ENCODE measurements at regions not wholly inside any gene's neighbourhood (a gene's known extent, or its start where the extent isn't known, plus 50 kb on each side); places are given as distances from the start of the nearest gene placed in this dataset.

DNA sequence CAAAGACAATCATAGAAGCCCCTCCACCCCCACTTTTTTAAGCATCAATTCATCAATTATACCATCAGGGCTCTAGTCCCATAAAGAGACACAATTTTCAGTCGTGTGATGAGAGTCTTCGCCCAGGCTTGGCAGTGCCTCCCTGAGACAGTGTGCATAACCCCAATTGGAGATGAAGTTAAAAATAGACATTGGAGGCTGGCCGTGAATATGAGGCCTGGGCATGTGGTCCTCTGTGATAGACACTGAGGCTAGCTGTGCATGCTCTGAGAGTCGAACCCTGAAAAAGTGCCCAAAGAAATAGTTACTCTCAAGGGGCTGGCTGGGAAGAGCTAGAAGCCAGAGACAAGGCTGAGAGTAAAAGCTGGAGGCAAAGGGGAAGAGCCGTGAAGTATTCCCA, 248.6 kb upstream of the NR4A3 start:
- Histone ChIP-seq H3K9me3 (no peaks in the 10 kb centered on the region), H3K4me3 (no peak overlapping the region), H3K27me3 (no peaks in the 10 kb centered on the region), H3K27ac (peak overlapping the region in 3 of 4 donors; percentile 56 to 77 (median 75)), H3K4me1 (peaks cover 0 to 21% (median 19%) of the 10 kb centered on the region in 4 donors), H3K36me3 (no peaks in the 10 kb centered on the region)
- peak; percentile 69 for DNase-seq
- TF ChIP-seq, protein P1, sequence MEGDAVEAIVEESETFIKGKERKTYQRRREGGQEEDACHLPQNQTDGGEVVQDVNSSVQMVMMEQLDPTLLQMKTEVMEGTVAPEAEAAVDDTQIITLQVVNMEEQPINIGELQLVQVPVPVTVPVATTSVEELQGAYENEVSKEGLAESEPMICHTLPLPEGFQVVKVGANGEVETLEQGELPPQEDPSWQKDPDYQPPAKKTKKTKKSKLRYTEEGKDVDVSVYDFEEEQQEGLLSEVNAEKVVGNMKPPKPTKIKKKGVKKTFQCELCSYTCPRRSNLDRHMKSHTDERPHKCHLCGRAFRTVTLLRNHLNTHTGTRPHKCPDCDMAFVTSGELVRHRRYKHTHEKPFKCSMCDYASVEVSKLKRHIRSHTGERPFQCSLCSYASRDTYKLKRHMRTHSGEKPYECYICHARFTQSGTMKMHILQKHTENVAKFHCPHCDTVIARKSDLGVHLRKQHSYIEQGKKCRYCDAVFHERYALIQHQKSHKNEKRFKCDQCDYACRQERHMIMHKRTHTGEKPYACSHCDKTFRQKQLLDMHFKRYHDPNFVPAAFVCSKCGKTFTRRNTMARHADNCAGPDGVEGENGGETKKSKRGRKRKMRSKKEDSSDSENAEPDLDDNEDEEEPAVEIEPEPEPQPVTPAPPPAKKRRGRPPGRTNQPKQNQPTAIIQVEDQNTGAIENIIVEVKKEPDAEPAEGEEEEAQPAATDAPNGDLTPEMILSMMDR (IDR thresholded peaks at IDR 0.05) = no peak
- peak in 1 of 4 donors; percentile 18 for TF ChIP-seq POLR2AphosphoS5 (IDR thresholded peaks at IDR 0.05)
- WGBS, 2 donors = 78 to 81% methylated on average over 5 of the region's 5 CpGs
- intact Hi-C loops (cut with DNase I) = no loop called here

DNA sequence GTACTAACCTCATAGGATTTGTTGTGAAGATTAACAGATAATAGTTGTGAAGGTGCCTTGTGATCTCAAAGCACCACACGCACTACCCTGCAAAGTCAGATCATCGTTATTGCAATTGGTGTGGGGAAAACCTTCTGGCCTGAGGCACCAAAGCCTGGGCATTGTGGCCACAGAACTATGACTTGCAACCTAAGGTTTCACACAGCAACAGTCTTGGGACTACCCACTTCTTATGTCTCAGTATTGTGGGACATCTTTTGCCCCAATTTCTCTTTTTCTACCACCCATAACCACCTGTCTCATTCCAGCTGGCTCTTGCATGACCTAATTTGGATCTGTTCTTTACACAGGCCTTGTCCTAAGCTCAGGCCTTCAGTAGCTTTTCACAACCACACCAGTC, 247.8 kb upstream of the NR4A3 start:
- DNase-seq = no peak
- Histone ChIP-seq H3K4me3 (no peak overlapping the region), H3K9me3 (no peaks in the 10 kb centered on the region), H3K4me1 (peaks cover 0 to 21% (median 19%) of the 10 kb centered on the region in 4 donors), H3K36me3 (no peaks in the 10 kb centered on the region), H3K27ac (peak overlapping the region in 2 of 4 donors; percentile 75 to 77), H3K27me3 (no peaks in the 10 kb centered on the region)
- WGBS, 2 donors = 92 to 97% methylated on average over 2 of the region's 2 CpGs
- intact Hi-C loops (cut with DNase I) = no loop called here
- TF ChIP-seq, protein P1 (IDR thresholded peaks at IDR 0.05) = no peak
- TF ChIP-seq POLR2A (IDR thresholded peaks at IDR 0.05) (no peak), EP300 (IDR thresholded peaks at IDR 0.05) (no peak), POLR2AphosphoS5 (IDR thresholded peaks at IDR 0.05) (no peak)

DNA sequence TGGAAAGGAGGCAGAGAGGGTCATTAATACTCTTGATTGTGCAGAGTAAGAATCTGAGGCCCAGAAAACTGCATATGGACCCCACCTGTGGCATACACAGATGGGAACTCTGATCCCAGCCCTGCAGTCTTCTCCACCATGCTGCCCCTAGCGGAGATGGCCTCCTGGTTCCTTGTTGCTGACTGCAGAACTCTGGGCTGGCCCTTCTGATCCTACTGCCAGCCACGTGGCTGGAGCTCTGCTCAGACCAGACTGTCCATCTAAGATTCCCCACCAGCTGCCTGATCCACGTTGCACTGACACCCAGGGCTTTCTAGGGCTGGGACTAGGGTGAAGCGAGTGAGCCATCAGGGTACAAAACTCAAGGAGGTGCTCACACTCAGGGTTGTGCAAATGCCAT, 245.7 kb upstream of the NR4A3 start:
- Histone ChIP-seq H3K36me3 (no peaks in the 10 kb centered on the region), H3K4me3 (no peak overlapping the region), H3K27ac (no peak overlapping the region), H3K4me1 (peaks cover 0 to 21% (median 19%) of the 10 kb centered on the region in 4 donors), H3K9me3 (no peaks in the 10 kb centered on the region), H3K27me3 (no peaks in the 10 kb centered on the region)
- 59 to 75% methylated on average over 4 of the region's 4 CpGs for WGBS, 2 donors
- intact Hi-C loops (cut with DNase I) = no loop called here
- TF ChIP-seq POLR2A (IDR thresholded peaks at IDR 0.05) (no peak), POLR2AphosphoS5 (IDR thresholded peaks at IDR 0.05) (no peak), EP300 (IDR thresholded peaks at IDR 0.05) (no peak)
- TF ChIP-seq, protein P1 (IDR thresholded peaks at IDR 0.05) = no peak
- no peak for DNase-seq

DNA sequence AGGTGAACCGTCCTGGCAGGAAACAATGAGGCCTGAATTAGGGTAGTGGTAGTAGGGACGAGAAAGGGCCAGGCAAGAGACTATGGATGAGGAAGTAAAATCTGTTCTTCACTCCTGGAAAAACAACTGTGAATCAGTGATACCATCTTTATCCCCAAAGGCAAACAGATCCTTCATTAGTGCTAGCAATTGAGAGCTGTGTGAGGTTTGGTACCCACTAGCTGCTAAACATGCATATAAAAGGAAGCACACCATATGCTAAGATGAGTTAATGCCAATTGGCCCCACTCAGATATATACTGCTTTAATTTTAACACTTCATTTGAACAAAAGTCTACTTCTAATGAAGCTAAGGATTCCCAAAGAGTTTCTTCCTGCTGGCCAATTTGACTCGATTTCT, 244.8 kb upstream of the NR4A3 start:
- Histone ChIP-seq H3K4me1 (peaks cover 0 to 20% (median 17%) of the 10 kb centered on the region in 4 donors), H3K4me3 (no peak overlapping the region), H3K27ac (no peak overlapping the region), H3K27me3 (no peaks in the 10 kb centered on the region), H3K36me3 (no peaks in the 10 kb centered on the region), H3K9me3 (no peaks in the 10 kb centered on the region)
- intact Hi-C loops (cut with DNase I) = no loop called here
- DNase-seq = no peak
- 79 to 85% methylated on average over 3 of the region's 3 CpGs for WGBS, 2 donors
- TF ChIP-seq POLR2A (IDR thresholded peaks at IDR 0.05) (no peak), EP300 (IDR thresholded peaks at IDR 0.05) (no peak), POLR2AphosphoS5 (IDR thresholded peaks at IDR 0.05) (no peak)
- TF ChIP-seq, protein P1 (IDR thresholded peaks at IDR 0.05) = no peak

DNA sequence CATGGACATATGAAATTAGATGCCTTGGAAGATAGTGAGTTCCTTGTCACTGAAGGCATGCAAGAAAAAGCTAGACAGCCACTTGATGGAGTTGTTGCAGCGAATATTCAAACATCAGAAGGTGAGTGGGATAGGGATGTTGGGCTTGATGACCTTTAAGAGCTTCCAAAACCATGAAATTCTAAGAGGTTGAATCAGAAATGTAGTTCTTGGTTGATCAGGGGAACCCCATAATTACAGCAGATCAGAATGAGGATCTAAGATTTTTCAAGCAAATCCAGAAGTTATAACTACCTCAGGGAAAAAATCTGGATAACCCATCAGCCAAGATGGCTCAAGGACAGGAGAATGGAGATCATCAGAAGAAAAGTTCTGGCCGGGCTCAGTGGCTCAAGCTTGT, 244.3 kb upstream of the NR4A3 start:
- no peaks in the 10 kb centered on the region for H3K27me3 ChIP-seq
- TF ChIP-seq, protein P1 (IDR thresholded peaks at IDR 0.05) = no peak
- no peak for TF ChIP-seq EP300 (IDR thresholded peaks at IDR 0.05)
- TF ChIP-seq POLR2AphosphoS5 (IDR thresholded peaks at IDR 0.05) = no peak
- no peak for TF ChIP-seq POLR2A (IDR thresholded peaks at IDR 0.05)
- no peaks in the 10 kb centered on the region for H3K36me3 ChIP-seq
- WGBS, 2 donors = 76 to 84% methylated on average over 2 of the region's 2 CpGs
- intact Hi-C loops (cut with DNase I) = no loop called here
- DNase-seq = no peak
- no peak overlapping the region for H3K27ac ChIP-seq
- H3K9me3 ChIP-seq = no peaks in the 10 kb centered on the region
- H3K4me1 ChIP-seq = peaks cover 0 to 15% (median 13%) of the 10 kb centered on the region in 4 donors
- H3K4me3 ChIP-seq = no peak overlapping the region
